Keratinocyte (primary cell): ENCODE measurements at regions not wholly inside any gene's neighbourhood (a gene's known extent, or its start where the extent isn't known, plus 50 kb on each side); places are given as distances from the start of the nearest gene placed in this dataset.

Experiments
- DNase-seq: peaks from one replicate; pipeline ENCODE4 v3.0.0-alpha.2; 2011; ENCODE audit warnings: low read depth, missing footprints, low spot score
- FAIRE-seq: peaks from 2 replicates; lab custom pipeline; 2011; peaks lifted over from hg19 to GRCh38; lab: Jason Lieb, UNC
- H2AFZ ChIP-seq: 2 replicates; pipeline ENCODE4 v1.6.0; 2012; ENCODE audit warnings: low read length, control low read depth, inconsistent platforms; ENCODE audit not compliant: control insufficient read depth
- H3K27ac ChIP-seq: 2 replicates; pipeline ENCODE4 v1.5.1; 2011; ENCODE audit warnings: low read length; ENCODE audit not compliant: control insufficient read depth, insufficient read depth
- H3K27me3 ChIP-seq: 3 replicates; pipeline ENCODE4 v1.6.0; 2011; ENCODE audit warnings: low read length; ENCODE audit not compliant: control insufficient read depth, insufficient read depth; ENCODE audit errors: extremely low read depth
- H3K36me3 ChIP-seq, 2 experiments: 2 replicates in 1 of 2; 3 replicates in 1 of 2; pipeline ENCODE4 v1.5.1; 2011; ENCODE audit warnings: low read length in 2 of 2, mild to moderate bottlenecking in 1 of 2; ENCODE audit not compliant: control insufficient read depth in 2 of 2, insufficient read depth in 2 of 2; ENCODE audit errors: extremely low read depth in 1 of 2
- H3K4me1 ChIP-seq: 3 replicates; pipeline ENCODE4 v1.5.1; 2011; ENCODE audit warnings: low read length; ENCODE audit not compliant: control insufficient read depth, insufficient read depth; ENCODE audit errors: extremely low read depth
- H3K4me2 ChIP-seq: 3 replicates; pipeline ENCODE4 v1.6.0; 2011; ENCODE audit warnings: low read depth, low read length; ENCODE audit not compliant: control insufficient read depth, insufficient read depth; ENCODE audit errors: extremely low read depth
- H3K4me3 ChIP-seq, 3 experiments: fragments of 200-600 bp in 1 of 3; sonication (generic) in 1 of 3; 2 replicates in 2 of 3; 3 replicates in 1 of 3; pipeline ENCODE4 v1.5.1; 2011 to 2016; ENCODE audit warnings: low read length in 3 of 3, mild to moderate bottlenecking in 3 of 3, control low read depth in 2 of 3, inconsistent platforms in 1 of 3, low read depth in 1 of 3, mixed read lengths in 1 of 3, mixed run types in 1 of 3, moderate library complexity in 1 of 3; ENCODE audit not compliant: control insufficient read depth in 2 of 3, insufficient read depth in 2 of 3; ENCODE audit errors: extremely low read depth in 1 of 3
- H3K79me2 ChIP-seq: 2 replicates; pipeline ENCODE4 v1.6.0; 2012; ENCODE audit warnings: low read length; ENCODE audit not compliant: control insufficient read depth, insufficient read depth
- H3K9ac ChIP-seq: 3 replicates; pipeline ENCODE4 v1.6.0; 2011; ENCODE audit warnings: low read length; ENCODE audit not compliant: control insufficient read depth, insufficient read depth; ENCODE audit errors: extremely low read depth
- H3K9me1 ChIP-seq: 3 replicates; pipeline ENCODE4 v1.6.0; 2011; ENCODE audit warnings: low read length; ENCODE audit not compliant: control insufficient read depth, insufficient read depth; ENCODE audit errors: extremely low read depth
- H3K9me3 ChIP-seq: 2 replicates; pipeline ENCODE4 v1.5.1; 2012; ENCODE audit warnings: low read depth, low read length; ENCODE audit not compliant: control insufficient read depth
- H4K20me1 ChIP-seq: 3 replicates; pipeline ENCODE4 v1.6.0; 2011; ENCODE audit warnings: low read length; ENCODE audit not compliant: control insufficient read depth, insufficient read depth; ENCODE audit errors: extremely low read depth
- CTCF ChIP-seq, 3 experiments: IDR thresholded peaks in 1 of 3; conservative IDR thresholded peaks in 1 of 3; optimal IDR thresholded peaks in 1 of 3; 2 replicates in 2 of 3; 3 replicates in 1 of 3; pipeline versions ENCODE3 to v1.5.1; 2011; ENCODE audit warnings: low read length in 3 of 3, mild to moderate bottlenecking in 3 of 3, moderate library complexity in 2 of 3, control low read depth in 1 of 3, inconsistent platforms in 1 of 3; ENCODE audit not compliant: insufficient read depth in 2 of 3; ENCODE audit errors: extremely low read depth in 1 of 3
- EZH2 ChIP-seq: IDR thresholded peaks from one replicate; pipeline ENCODE4 v1.6.1; 2012; ENCODE audit warnings: inconsistent platforms, mild to moderate bottlenecking, low read length, moderate library complexity
- dilution Hi-C: fragments of 300-500 bp; cut with MboI; formaldehyde crosslinking; loops from one replicate; pipeline ENCODE4 v1.7.0; 2020; ENCODE audit warnings: low sequenced_read_pairs; ENCODE audit not compliant: extremely low pct_ligation_motif_present

- peaks cover 2% of the 10 kb centered on the region for H3K27me3 ChIP-seq
- H3K4me3 ChIP-seq: no peak overlapping the region
- no peak overlapping the region for H2AFZ ChIP-seq
- no peak overlapping the region for H3K27ac ChIP-seq
- FAIRE-seq: no peak
- H3K36me3 ChIP-seq: no peaks in the 10 kb centered on the region
- dilution Hi-C loops: no loop called here
- H3K9me3 ChIP-seq: no peaks in the 10 kb centered on the region
- no peak for DNase-seq
- H3K9ac ChIP-seq: no peak overlapping the region
- no peaks in the 10 kb centered on the region for H3K4me1 ChIP-seq
- H3K4me2 ChIP-seq: no peak overlapping the region
- no peak for TF ChIP-seq CTCF (optimal IDR thresholded peaks at IDR 0.05 in 1 of 3, IDR thresholded peaks at IDR 0.05 in 1 of 3, conservative IDR thresholded peaks at IDR 0.05 in 1 of 3; ENCODE audit: extremely low read depth in 1 of 3, insufficient read depth in 2 of 3, low read length in 3 of 3)
- no peak for TF ChIP-seq EZH2
- H4K20me1 ChIP-seq: no peaks in the 10 kb centered on the region
- no peaks in the 10 kb centered on the region for H3K79me2 ChIP-seq
- H3K9me1 ChIP-seq: no peaks in the 10 kb centered on the region
Measured at GRCh38 chr5:38718771-38719391, 126.9 kb upstream of the OSMR start.

- peaks cover 2% of the 10 kb centered on the region for H3K27me3 ChIP-seq
- dilution Hi-C loops: no loop called here
- no peaks in the 10 kb centered on the region for H3K4me1 ChIP-seq
- H4K20me1 ChIP-seq: no peaks in the 10 kb centered on the region
- H3K4me2 ChIP-seq: no peak overlapping the region
- no peaks in the 10 kb centered on the region for H3K9me1 ChIP-seq
- DNase-seq (no peak), FAIRE-seq (no peak)
- H3K27ac ChIP-seq: no peak overlapping the region
- no peaks in the 10 kb centered on the region for H3K9me3 ChIP-seq
- no peaks in the 10 kb centered on the region for H3K36me3 ChIP-seq
- H3K79me2 ChIP-seq: no peaks in the 10 kb centered on the region
- TF ChIP-seq CTCF (optimal IDR thresholded peaks at IDR 0.05 in 1 of 3, IDR thresholded peaks at IDR 0.05 in 1 of 3, conservative IDR thresholded peaks at IDR 0.05 in 1 of 3; ENCODE audit: extremely low read depth in 1 of 3, insufficient read depth in 2 of 3, low read length in 3 of 3): no peak
- TF ChIP-seq EZH2: no peak
- H3K9ac ChIP-seq: no peak overlapping the region
- H2AFZ ChIP-seq: no peak overlapping the region
- no peak overlapping the region for H3K4me3 ChIP-seq
Measured at GRCh38 chr5:38719403-38719802, 126.4 kb upstream of the OSMR start.
